ENCODE measurements at regions not wholly inside any gene's neighbourhood (a gene's known extent, or its start where the extent isn't known, plus 50 kb on each side); places are given as distances from the start of the nearest gene placed in this dataset.

DNA sequence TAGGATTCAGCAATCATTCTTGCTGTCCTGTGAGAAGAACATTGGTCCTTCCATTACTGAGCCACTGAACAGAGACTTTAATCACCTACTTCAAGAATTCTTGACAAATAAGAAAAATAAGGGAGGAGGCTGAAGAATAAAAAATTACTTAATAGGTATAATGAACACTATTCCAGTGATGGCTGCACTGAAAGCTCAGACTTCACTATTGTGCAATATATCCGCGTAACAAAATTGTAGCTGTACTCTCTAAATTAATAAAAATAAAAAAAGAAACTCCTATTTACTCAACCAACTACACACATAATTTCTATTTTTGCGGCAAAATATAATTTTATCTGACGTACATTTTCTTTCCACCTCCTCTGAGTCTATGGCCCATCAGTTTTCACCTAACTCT, 2441.0 kb downstream of the PCDH7 start:
- TF ChIP-seq, protein P1, sequence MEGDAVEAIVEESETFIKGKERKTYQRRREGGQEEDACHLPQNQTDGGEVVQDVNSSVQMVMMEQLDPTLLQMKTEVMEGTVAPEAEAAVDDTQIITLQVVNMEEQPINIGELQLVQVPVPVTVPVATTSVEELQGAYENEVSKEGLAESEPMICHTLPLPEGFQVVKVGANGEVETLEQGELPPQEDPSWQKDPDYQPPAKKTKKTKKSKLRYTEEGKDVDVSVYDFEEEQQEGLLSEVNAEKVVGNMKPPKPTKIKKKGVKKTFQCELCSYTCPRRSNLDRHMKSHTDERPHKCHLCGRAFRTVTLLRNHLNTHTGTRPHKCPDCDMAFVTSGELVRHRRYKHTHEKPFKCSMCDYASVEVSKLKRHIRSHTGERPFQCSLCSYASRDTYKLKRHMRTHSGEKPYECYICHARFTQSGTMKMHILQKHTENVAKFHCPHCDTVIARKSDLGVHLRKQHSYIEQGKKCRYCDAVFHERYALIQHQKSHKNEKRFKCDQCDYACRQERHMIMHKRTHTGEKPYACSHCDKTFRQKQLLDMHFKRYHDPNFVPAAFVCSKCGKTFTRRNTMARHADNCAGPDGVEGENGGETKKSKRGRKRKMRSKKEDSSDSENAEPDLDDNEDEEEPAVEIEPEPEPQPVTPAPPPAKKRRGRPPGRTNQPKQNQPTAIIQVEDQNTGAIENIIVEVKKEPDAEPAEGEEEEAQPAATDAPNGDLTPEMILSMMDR (IDR thresholded peaks at IDR 0.05): no peak
- ATAC-seq (ENCODE audit: low read depth) (no peak), DNase-seq (no peak)
- Mint-ChIP-seq H3K36me3 (ENCODE audit: low read depth) (no peaks in the 10 kb centered on the region), H3K4me3 (no peak overlapping the region), H3K9me3 (peaks cover 12% of the 10 kb centered on the region), H3K4me1 (no peaks in the 10 kb centered on the region), H3K27ac (no peak overlapping the region), H3K27me3 (no peaks in the 10 kb centered on the region)
- POLR2A ChIA-PET: no interaction called here
- CTCF ChIA-PET: no interaction called here
- intact Hi-C loops (cut with micrococcal nuclease): no loop called here

DNA sequence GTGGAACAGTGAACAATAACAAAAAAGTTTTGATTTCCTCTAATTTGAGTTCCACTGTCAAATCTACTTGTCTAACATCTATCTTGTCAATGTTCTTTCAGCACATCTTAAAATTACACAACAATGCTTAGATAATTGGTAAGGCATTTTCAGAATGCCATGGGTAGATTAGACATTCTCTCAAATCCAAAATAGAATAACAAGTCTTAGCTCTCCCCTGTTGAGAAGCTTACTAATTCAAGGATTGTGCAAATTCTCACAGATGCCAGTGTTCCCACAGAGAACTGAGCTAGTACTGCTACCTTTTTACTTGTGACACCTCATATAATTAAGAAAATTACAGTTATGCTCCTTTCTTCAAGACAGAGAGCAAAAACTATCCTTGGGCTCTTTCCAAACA, 2442.0 kb downstream of the PCDH7 start:
- no peak for DNase-seq
- intact Hi-C loops (cut with micrococcal nuclease): no loop called here
- H3K27me3 Mint-ChIP-seq: no peaks in the 10 kb centered on the region
- H3K27ac Mint-ChIP-seq: no peak overlapping the region
- H3K4me3 Mint-ChIP-seq: no peak overlapping the region
- CTCF ChIA-PET: no interaction called here
- no peaks in the 10 kb centered on the region for H3K4me1 Mint-ChIP-seq
- ATAC-seq (ENCODE audit: low read depth): no peak
- TF ChIP-seq, protein P1 (IDR thresholded peaks at IDR 0.05): no peak
- H3K9me3 Mint-ChIP-seq: peaks cover 7% of the 10 kb centered on the region
- H3K36me3 Mint-ChIP-seq (ENCODE audit: low read depth): no peaks in the 10 kb centered on the region
- POLR2A ChIA-PET: no interaction called here

DNA sequence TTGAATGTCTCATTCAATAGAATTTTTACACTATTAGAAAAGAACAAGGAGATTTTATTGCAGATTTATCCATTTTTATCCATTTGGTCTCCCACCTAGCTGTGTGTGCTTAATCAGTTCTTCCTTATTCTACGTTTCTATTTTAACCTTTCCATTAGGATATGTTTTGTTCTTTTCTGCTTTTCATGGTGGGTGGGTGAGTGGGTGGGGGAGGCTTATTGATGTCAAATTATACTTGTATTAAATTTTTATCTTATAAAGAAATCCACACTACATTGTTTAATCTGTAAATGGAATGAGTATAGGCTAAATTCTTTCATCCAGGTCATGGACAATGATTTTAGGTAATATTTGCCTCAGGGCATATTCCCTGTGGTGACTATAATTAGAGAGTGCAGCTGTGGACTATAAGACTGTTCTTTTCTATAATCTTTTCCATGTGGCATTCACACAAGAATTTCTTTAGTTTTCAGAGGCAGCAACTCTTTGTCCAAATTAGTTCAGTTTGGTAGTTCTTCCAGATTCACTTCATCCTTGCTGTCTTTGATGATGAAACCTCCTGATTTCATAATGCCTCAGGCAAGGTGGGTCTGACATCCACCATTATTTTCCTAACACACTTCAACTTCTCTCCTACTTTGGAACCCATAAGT, 2451.8 kb downstream of the PCDH7 start:
- H3K27ac Mint-ChIP-seq: no peak overlapping the region
- no peak for ATAC-seq (ENCODE audit: low read depth)
- H3K27me3 Mint-ChIP-seq: no peaks in the 10 kb centered on the region
- H3K9me3 Mint-ChIP-seq: peaks cover 5% of the 10 kb centered on the region
- H3K36me3 Mint-ChIP-seq (ENCODE audit: low read depth): no peaks in the 10 kb centered on the region
- TF ChIP-seq, protein P1 (IDR thresholded peaks at IDR 0.05): no peak
- no peaks in the 10 kb centered on the region for H3K4me1 Mint-ChIP-seq
- H3K4me3 Mint-ChIP-seq: no peak overlapping the region
- CTCF ChIA-PET: no interaction called here
- intact Hi-C loops (cut with micrococcal nuclease): no loop called here
- POLR2A ChIA-PET: no interaction called here
- no peak for DNase-seq

DNA sequence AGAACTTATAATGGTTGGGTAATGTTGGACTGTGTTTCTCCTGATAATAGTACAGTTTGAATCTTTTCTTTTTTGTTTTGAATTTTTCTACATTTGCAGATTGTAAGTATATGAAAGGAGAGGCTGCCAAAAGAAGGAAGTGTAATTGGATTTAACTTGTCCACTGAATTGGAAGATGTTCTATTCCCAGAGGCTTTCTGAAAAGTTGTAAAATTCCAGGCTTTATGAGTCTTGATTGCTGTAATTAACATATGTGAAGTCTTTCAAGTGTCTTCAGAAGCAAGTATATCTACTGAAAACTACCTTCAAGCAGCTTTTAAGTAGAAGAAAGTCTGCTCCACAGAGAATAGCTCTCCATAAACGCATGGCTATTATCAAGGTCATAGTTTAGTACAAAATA, 2456.4 kb downstream of the PCDH7 start:
- peaks cover 3% of the 10 kb centered on the region for H3K9me3 Mint-ChIP-seq
- intact Hi-C loops (cut with micrococcal nuclease): no loop called here
- ATAC-seq (ENCODE audit: low read depth) (no peak), DNase-seq (no peak)
- no peaks in the 10 kb centered on the region for H3K36me3 Mint-ChIP-seq (ENCODE audit: low read depth)
- H3K4me1 Mint-ChIP-seq: no peaks in the 10 kb centered on the region
- ChIA-PET CTCF (no interaction called here), POLR2A (no interaction called here)
- no peak overlapping the region for H3K27ac Mint-ChIP-seq
- no peak overlapping the region for H3K4me3 Mint-ChIP-seq
- TF ChIP-seq, protein P1 (IDR thresholded peaks at IDR 0.05): no peak
- H3K27me3 Mint-ChIP-seq: no peaks in the 10 kb centered on the region

DNA sequence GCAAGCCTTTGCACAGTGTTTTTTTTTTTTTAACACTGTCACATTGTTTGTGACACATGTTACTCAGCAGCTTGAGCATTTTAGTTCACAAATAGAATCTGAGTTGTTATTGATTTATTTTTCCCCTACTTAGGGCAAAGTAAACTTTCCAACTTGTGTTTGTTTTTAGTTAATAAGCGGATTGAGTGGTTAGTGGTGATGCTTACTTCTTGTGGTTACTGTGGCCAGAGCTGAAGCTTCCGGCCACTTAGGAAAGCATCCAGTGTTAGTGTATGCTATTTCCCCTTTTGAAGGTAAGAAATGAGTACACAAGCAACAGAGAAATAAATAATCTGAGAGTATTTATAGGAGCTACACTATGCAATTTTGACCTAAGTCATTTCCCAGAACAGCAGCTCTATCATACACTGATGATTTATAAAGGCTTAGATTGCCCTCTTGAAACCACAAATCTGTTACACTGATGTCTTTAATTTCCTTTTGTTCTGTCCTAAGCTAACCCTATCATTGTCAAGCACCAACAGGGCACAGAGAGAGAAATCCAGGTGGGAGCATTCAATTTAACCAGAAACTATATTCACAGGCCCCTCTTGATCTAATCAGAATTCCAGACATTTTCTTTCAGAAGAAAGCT, 2464.6 kb downstream of the PCDH7 start:
- TF ChIP-seq, protein P1 (IDR thresholded peaks at IDR 0.05): no peak
- POLR2A ChIA-PET: no interaction called here

More for the DNA sequence above, 2464.6 kb downstream of the PCDH7 start:
- H3K36me3 Mint-ChIP-seq (ENCODE audit: low read depth): no peaks in the 10 kb centered on the region
- DNase-seq (no peak), ATAC-seq (ENCODE audit: low read depth) (no peak)
- no peak overlapping the region for H3K27ac Mint-ChIP-seq
- peaks cover 3% of the 10 kb centered on the region for H3K9me3 Mint-ChIP-seq
- intact Hi-C loops (cut with micrococcal nuclease): no loop called here
- H3K27me3 Mint-ChIP-seq: no peaks in the 10 kb centered on the region
- CTCF ChIA-PET: no interaction called here
- no peaks in the 10 kb centered on the region for H3K4me1 Mint-ChIP-seq
- H3K4me3 Mint-ChIP-seq: no peak overlapping the region

Measured in activated B cell treated with CpG ODN at 0.5 μM for 24 hours (primary cell).